Activated CD8-positive, alpha-beta memory T cell treated with anti-CD3 and anti-CD28 coated beads for 36 hours (primary cell): ENCODE measurements at regions not wholly inside any gene's neighbourhood (a gene's known extent, or its start where the extent isn't known, plus 50 kb on each side); places are given as distances from the start of the nearest gene placed in this dataset.

Source experiments
- CTCF ChIA-PET: fragments of 350-600 bp; sonication (Branson Sonifier 250); formaldehyde crosslinking; loops from one replicate; lab custom pipeline; 2021; ENCODE audit warnings: antibody characterized with exemption; lab: Charles Lee
- POLR2A ChIA-PET: fragments of 350-600 bp; sonication (Branson Sonifier 250); formaldehyde crosslinking; loops from one replicate; lab custom pipeline; 2021; ENCODE audit warnings: antibody characterized with exemption; lab: Charles Lee

- POLR2A ChIA-PET, result no interaction called here
- CTCF ChIA-PET, result no interaction called here
Observed at GRCh38 chr5:23268136-23268535, 239.3 kb upstream of the PRDM9 start.

- ChIA-PET POLR2A (no interaction called here), CTCF (no interaction called here)
Observed at GRCh38 chr5:23260621-23261020, 246.8 kb upstream of the PRDM9 start.

- CTCF ChIA-PET, result no interaction called here
- POLR2A ChIA-PET, result no interaction called here
Observed at GRCh38 chr5:23257656-23258055, 249.8 kb upstream of the PRDM9 start.

- CTCF ChIA-PET, result no interaction called here
- POLR2A ChIA-PET, result no interaction called here
Observed at GRCh38 chr5:23253621-23254198, 253.7 kb upstream of the PRDM9 start.

GRCh38 chr5:23242891-23243290, 264.5 kb upstream of the PRDM9 start:
- ChIA-PET CTCF (interaction anchor here (0.8 kb wide), 1 partner anchor 9 kb away, joined by 7 read pairs; no protein-coding TSS in a partner anchor), POLR2A (no interaction called here)

GRCh38 chr5:23235246-23235645, 272.2 kb upstream of the PRDM9 start:
- CTCF ChIA-PET, result no interaction called here
- POLR2A ChIA-PET, result no interaction called here

GRCh38 chr5:23234197-23234596, 273.2 kb upstream of the PRDM9 start:
- ChIA-PET POLR2A (no interaction called here), CTCF (no interaction called here)

GRCh38 chr5:23223846-23224245, 283.6 kb upstream of the PRDM9 start:
- CTCF ChIA-PET, result no interaction called here
- POLR2A ChIA-PET, result no interaction called here

- ChIA-PET POLR2A (no interaction called here), CTCF (no interaction called here)
Observed at GRCh38 chr5:23221831-23222230, 285.6 kb upstream of the PRDM9 start.

- CTCF ChIA-PET, result no interaction called here
- POLR2A ChIA-PET, result no interaction called here
Observed at GRCh38 chr5:23217159-23217558, 290.2 kb upstream of the PRDM9 start.

GRCh38 chr5:23216345-23216744, 291.1 kb upstream of the PRDM9 start:
- POLR2A ChIA-PET, result no interaction called here
- CTCF ChIA-PET, result no interaction called here

- CTCF ChIA-PET, result no interaction called here
- POLR2A ChIA-PET, result no interaction called here
Observed at GRCh38 chr5:23208959-23209431, 298.4 kb upstream of the PRDM9 start.

- POLR2A ChIA-PET, result no interaction called here
Observed at GRCh38 chr5:23204111-23204510, 303.3 kb upstream of the PRDM9 start.

GRCh38 chr5:23169660-23170416, 316.7 kb upstream of the CDH12 start:
- CTCF ChIA-PET, result no interaction called here

More at GRCh38 chr5:23204111-23204510, 303.3 kb upstream of the PRDM9 start:
- CTCF ChIA-PET, result no interaction called here

GRCh38 chr5:23164971-23165370, 311.8 kb upstream of the CDH12 start:
- CTCF ChIA-PET, result interaction anchor here (0.7 to 1.0 kb wide), 2 partner anchors 12 to 836 kb away, joined by 3 read pairs; no protein-coding TSS in a partner anchor
- POLR2A ChIA-PET, result no interaction called here

More at GRCh38 chr5:23169660-23170416, 316.7 kb upstream of the CDH12 start:
- POLR2A ChIA-PET, result no interaction called here

GRCh38 chr5:23158179-23158578, 305.0 kb upstream of the CDH12 start:
- POLR2A ChIA-PET, result no interaction called here
- CTCF ChIA-PET, result no interaction called here

- POLR2A ChIA-PET, result no interaction called here
- CTCF ChIA-PET, result no interaction called here
Observed at GRCh38 chr5:23157716-23158115, 304.6 kb upstream of the CDH12 start.

- CTCF ChIA-PET, result no interaction called here
- POLR2A ChIA-PET, result no interaction called here
Observed at GRCh38 chr5:23157169-23157568, 304.0 kb upstream of the CDH12 start.

- ChIA-PET POLR2A (no interaction called here), CTCF (no interaction called here)
Observed at GRCh38 chr5:23147625-23148024, 294.5 kb upstream of the CDH12 start.

GRCh38 chr5:23146183-23146582, 293.0 kb upstream of the CDH12 start:
- ChIA-PET CTCF (no interaction called here), POLR2A (no interaction called here)
